Lower leg skin (tissue), 4 donors: ENCODE measurements at regions not wholly inside any gene's neighbourhood (a gene's known extent, or its start where the extent isn't known, plus 50 kb on each side); places are given as distances from the start of the nearest gene placed in this dataset.
"Not testable (repeated sequence)": the region's sequence is repeated elsewhere in the genome, so short reads cannot be mapped to it uniquely, and the experiment has no call there.

Source experiments
- DNase-seq, 2 donors: peaks; one replicate each; pipeline ENCODE4 v3.0.0-alpha.2; 2019; ENCODE audit warnings: low spot score in 2 of 2
- H3K4me3 ChIP-seq: fragments of 200-600 bp; sonication (generic); 2 replicates; pipeline ENCODE4 v1.5.1; 2017; ENCODE audit warnings: mild to moderate bottlenecking, low read depth; ENCODE audit not compliant: poor library complexity, severe bottlenecking
- CTCF ChIP-seq, 3 donors: fragments of 450-650 bp; IDR thresholded peaks; one replicate each; pipeline ENCODE4 v1.5.1; 2016; ENCODE audit warnings: antibody characterized with exemption in 3 of 3, mild to moderate bottlenecking in 3 of 3, moderate library complexity in 2 of 3
- POLR2A ChIP-seq, 2 donors: fragments of 450-650 bp; IDR thresholded peaks; one replicate each; pipeline ENCODE4 v1.6.1; 2016 to 2017; ENCODE audit warnings: antibody characterized with exemption in 2 of 2, mild to moderate bottlenecking in 1 of 2, moderate library complexity in 1 of 2
- WGBS, 2 donors: methylation state at CpG; one replicate each; pipeline ENCODE4 v1.1.5; 2018; 5-methylcytosine and 5-hydroxymethylcytosine counted together
- intact Hi-C: fragments of 100-400 bp; cut with DNase I; formaldehyde crosslinking; loops from one replicate; pipeline ENCODE4 v1.15.0; 2023; ENCODE audit warnings: low total_unique reads

GRCh38 chrX:115357326-115358120 lies 68.0 kb downstream of the LUZP4 start:
- intact Hi-C loops = no loop called here
- TF ChIP-seq CTCF (IDR thresholded peaks at IDR 0.05) = no peak
- no peak for TF ChIP-seq POLR2A (IDR thresholded peaks at IDR 0.05)
- DNase-seq = no peak
- WGBS, 2 donors = 63 to 71% methylated on average over 3 of the region's 3 CpGs
- H3K4me3 ChIP-seq = no peak overlapping the region

DNA sequence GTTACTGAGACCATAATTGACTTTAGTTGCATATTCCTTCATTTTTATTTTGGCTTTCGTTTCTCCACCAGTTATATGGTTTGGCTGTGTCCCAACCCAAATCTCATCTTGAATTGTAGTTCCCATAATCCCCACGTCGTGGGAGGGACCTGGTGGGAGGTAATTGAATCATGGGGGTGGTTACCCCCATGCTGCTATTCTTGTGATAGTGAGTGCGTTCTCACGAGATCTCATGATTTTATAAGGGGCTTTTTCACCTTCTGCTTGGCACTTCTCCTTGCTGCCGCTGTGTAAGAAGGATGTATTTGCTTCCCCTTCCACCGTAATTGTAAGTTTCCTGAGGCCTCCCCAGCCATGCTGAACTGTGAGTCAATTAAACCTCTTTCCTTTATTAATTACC lies 70.0 kb downstream of the LUZP4 start:
- H3K4me3 ChIP-seq, DNase-seq, intact Hi-C loops: not testable (repeated sequence)
- WGBS, 2 donors = 57 to 68% methylated on average over 7 of the region's 7 CpGs

GRCh38 chrX:115360220-115360781 lies 70.8 kb downstream of the LUZP4 start:
- 57 to 64% methylated on average over 2 of the region's 2 CpGs for WGBS, 2 donors
- intact Hi-C loops = no loop called here
- TF ChIP-seq POLR2A (IDR thresholded peaks at IDR 0.05) = no peak
- TF ChIP-seq CTCF (IDR thresholded peaks at IDR 0.05) = no peak
- DNase-seq = no peak
- H3K4me3 ChIP-seq = no peak overlapping the region

- WGBS, 2 donors = 83 to 88% methylated on average over 17 to 18 of the region's 18 CpGs
- intact Hi-C loops = no loop called here
- DNase-seq = no peak
- TF ChIP-seq CTCF (IDR thresholded peaks at IDR 0.05) (no peak), POLR2A (IDR thresholded peaks at IDR 0.05) (no peak)
- no peak overlapping the region for H3K4me3 ChIP-seq
Observed at GRCh38 chrX:115362334-115363095, 73.0 kb downstream of the LUZP4 start.

- H3K4me3 ChIP-seq = no peak overlapping the region
- TF ChIP-seq CTCF (IDR thresholded peaks at IDR 0.05) (no peak), POLR2A (IDR thresholded peaks at IDR 0.05) (no peak)
- intact Hi-C loops = no loop called here
- WGBS, 2 donors = 45 to 63% methylated on average over 2 of the region's 2 CpGs
- DNase-seq = no peak
Observed at GRCh38 chrX:115363372-115363771, 73.9 kb downstream of the LUZP4 start.

- no peak overlapping the region for H3K4me3 ChIP-seq
- intact Hi-C loops = no loop called here
- DNase-seq = no peak
- TF ChIP-seq POLR2A (IDR thresholded peaks at IDR 0.05) (no peak), CTCF (IDR thresholded peaks at IDR 0.05) (no peak)
- 84 to 95% methylated on average over 2 of the region's 2 CpGs for WGBS, 2 donors
Observed at GRCh38 chrX:115363897-115364296, 74.4 kb downstream of the LUZP4 start.
